Adrenal gland (tissue), 9 donors: ENCODE measurements at regions not wholly inside any gene's neighbourhood (a gene's known extent, or its start where the extent isn't known, plus 50 kb on each side); places are given as distances from the start of the nearest gene placed in this dataset.

Experiments used
- DNase-seq, 7 donors: peaks; one replicate each; pipeline ENCODE4 v3.0.0-alpha.2; 2019 to 2020
- H3K27ac ChIP-seq, 5 donors: fragments of 200-600 bp; sonication (generic) in 4 of 5; 1 replicate in 3 of 5; 2 replicates in 2 of 5; pipeline versions ENCODE4 v1.5.1 to v1.8.0; 2016 to 2020; ENCODE audit warnings: mild to moderate bottlenecking in 1 of 5
- H3K27me3 ChIP-seq: fragments of 200-600 bp; 2 replicates; pipeline ENCODE4 v1.8.0; 2021
- H3K36me3 ChIP-seq, 2 donors: fragments of 200-600 bp; replicated peaks in 1 of 2; 1 replicate in 1 of 2; 2 replicates in 1 of 2; pipeline versions ENCODE4 v1.5.1 to v1.8.0; 2018 to 2022
- H3K4me1 ChIP-seq, 2 donors: fragments of 200-600 bp; replicated peaks in 1 of 2; 1 replicate in 1 of 2; 2 replicates in 1 of 2; pipeline versions ENCODE4 v1.5.1 to v1.8.0; 2018 to 2021
- H3K4me3 ChIP-seq, 4 donors: fragments of 200-600 bp; sonication (generic) in 3 of 4; one replicate each; pipeline ENCODE4 v1.5.1; 2016 to 2018
- H3K9me3 ChIP-seq, 3 donors: fragments of 200-600 bp; sonication (generic) in 1 of 3; replicated peaks in 1 of 3; 1 replicate in 2 of 3; 2 replicates in 1 of 3; pipeline versions ENCODE4 v1.5.1 to v1.8.0; 2016 to 2021
- POLR2A ChIP-seq, 2 donors: fragments of 450-650 bp; IDR thresholded peaks; one replicate each; pipeline ENCODE4 v1.6.1; 2017; ENCODE audit warnings: antibody characterized with exemption in 2 of 2, mild to moderate bottlenecking in 2 of 2, moderate library complexity in 1 of 2
- WGBS, 4 donors: extraction: QIAGEN DNeasy Blood & Tissue Kit in 2 of 4; methylation state at CpG; one replicate each; pipeline versions ENCODE4 v1.1.5 to v1.1.7; 2013 to 2017; 5-methylcytosine and 5-hydroxymethylcytosine counted together
- intact Hi-C, 2 donors: fragments of 100-400 bp; cut with DNase I; formaldehyde crosslinking; loops; one replicate each; pipeline versions ENCODE4 v1.14.1 to v1.15.0; 2022 to 2023
- TF ChIP-seq, protein P1 (sequence below), 6 experiments: fragments of 450-650 bp in 4 of 6; fragments of 200-600 bp in 2 of 6; sonication (generic) in 1 of 6; IDR thresholded peaks; 1 replicate in 5 of 6; 2 replicates in 1 of 6; pipeline versions ENCODE4 v1.5.1 to v1.8.0; 2016 to 2021; ENCODE audit warnings: antibody characterized with exemption in 6 of 6, mild to moderate bottlenecking in 2 of 6, moderate library complexity in 1 of 6
- donor health status: healthy with polysubstance abuse.
- donor health status: Bipolar disorder and iron deficiency.
- donor health status: DM: yes; HTN: yes; CAD: no.
- donor health status: DM: no; HTN: no; CAD: no.
- donor health status: DM: no; HTN: no; CAD: no.

DNA sequence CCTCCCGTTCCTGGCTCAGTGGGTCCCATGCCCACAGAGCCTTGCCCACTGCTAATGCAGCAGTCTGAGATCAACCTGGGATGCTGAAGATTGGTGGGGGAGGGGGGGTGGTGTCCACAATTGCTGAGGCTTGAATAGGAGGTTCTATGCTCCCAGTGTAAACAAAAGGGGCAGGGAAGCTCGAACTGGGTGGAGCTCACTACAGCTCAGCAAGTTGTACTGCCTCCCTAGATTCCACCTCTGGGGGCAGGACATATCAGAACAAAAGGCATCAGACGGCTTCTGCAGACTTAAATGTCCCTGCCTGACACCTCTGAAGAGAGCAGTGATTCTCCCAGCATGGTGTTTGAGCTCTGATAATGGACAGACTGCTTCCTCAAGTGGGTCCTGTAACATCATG lies 885.6 kb upstream of the COX7C start:
- TF ChIP-seq POLR2A (IDR thresholded peaks at IDR 0.05) = no peak
- Histone ChIP-seq H3K9me3 (no peaks in the 10 kb centered on the region), H3K4me1 (no peaks in the 10 kb centered on the region), H3K27ac (no peak overlapping the region), H3K36me3 (no peaks in the 10 kb centered on the region), H3K4me3 (no peak overlapping the region), H3K27me3 (no peaks in the 10 kb centered on the region)
- WGBS, 4 donors = 49 to 75% (median 63%) methylated on average over 2 to 3 of the region's 3 CpGs
- no peak for DNase-seq
- intact Hi-C loops = no loop called here

DNA sequence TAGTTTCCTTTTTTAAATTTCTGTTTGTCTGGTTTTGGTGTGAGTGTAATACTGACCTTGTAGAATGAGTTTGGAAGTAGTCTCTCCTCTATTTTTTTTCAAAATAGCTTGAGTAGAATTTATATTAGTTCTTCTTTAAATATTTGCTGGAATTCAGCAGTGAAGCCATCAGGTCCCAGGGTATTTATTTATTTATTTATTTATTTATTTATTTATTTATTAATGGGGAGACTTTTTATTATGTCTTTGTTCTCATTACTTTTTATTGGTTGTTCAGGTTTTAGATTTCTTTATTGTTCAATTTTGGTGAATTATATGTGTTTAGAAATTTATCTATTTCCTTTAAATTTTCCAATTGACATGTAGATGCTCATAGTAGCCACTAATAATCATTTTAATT lies 875.8 kb upstream of the COX7C start:
- no peak for DNase-seq
- Histone ChIP-seq H3K27ac (no peak overlapping the region), H3K36me3 (no peaks in the 10 kb centered on the region), H3K9me3 (no peaks in the 10 kb centered on the region), H3K4me3 (no peak overlapping the region), H3K4me1 (no peaks in the 10 kb centered on the region), H3K27me3 (no peaks in the 10 kb centered on the region)
- no peak for TF ChIP-seq POLR2A (IDR thresholded peaks at IDR 0.05)
- TF ChIP-seq, protein P1, sequence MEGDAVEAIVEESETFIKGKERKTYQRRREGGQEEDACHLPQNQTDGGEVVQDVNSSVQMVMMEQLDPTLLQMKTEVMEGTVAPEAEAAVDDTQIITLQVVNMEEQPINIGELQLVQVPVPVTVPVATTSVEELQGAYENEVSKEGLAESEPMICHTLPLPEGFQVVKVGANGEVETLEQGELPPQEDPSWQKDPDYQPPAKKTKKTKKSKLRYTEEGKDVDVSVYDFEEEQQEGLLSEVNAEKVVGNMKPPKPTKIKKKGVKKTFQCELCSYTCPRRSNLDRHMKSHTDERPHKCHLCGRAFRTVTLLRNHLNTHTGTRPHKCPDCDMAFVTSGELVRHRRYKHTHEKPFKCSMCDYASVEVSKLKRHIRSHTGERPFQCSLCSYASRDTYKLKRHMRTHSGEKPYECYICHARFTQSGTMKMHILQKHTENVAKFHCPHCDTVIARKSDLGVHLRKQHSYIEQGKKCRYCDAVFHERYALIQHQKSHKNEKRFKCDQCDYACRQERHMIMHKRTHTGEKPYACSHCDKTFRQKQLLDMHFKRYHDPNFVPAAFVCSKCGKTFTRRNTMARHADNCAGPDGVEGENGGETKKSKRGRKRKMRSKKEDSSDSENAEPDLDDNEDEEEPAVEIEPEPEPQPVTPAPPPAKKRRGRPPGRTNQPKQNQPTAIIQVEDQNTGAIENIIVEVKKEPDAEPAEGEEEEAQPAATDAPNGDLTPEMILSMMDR (IDR thresholded peaks at IDR 0.05) = no peak
- intact Hi-C loops = no loop called here

DNA sequence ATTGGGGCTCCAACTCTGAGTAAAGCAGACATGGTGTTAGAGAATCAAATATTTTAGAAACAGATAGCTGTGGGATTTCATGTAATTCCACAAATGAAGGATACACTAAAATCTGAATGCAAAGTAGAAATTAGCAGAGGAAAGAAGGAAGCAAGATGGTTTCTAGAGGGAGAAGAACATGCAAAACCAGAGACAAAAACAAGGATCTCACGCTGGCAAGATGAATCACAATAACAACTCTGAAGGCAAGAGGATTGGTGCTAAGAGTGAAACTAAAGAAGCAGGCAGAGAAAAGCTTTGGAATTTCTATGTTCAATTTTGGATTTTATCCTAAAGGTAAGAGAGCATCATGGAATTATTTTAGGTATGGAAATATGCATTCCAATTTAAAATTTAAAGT lies 857.2 kb upstream of the COX7C start:
- intact Hi-C loops = no loop called here

DNA sequence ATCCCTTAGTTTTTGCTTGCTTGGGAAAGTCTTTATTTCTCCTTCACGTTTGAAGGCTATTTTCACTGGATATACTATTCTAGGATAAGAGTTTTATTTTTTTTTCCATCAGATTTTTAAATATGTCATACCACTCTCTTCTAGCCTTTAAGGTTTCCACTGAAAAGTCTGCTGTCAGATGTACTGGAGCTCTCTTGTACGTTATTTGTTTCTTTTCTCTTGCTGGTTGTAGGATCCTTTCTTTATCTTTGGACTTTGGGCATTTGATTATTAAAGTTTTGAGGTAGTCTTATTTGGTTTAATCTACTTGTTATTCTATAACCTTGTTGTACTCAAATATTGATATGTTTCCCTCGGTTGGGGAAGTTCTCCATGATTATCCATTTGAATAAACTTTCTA lies 848.4 kb upstream of the COX7C start:
- 73 to 85% (median 75%) methylated on average over 3 of the region's 3 CpGs for WGBS, 4 donors
- Histone ChIP-seq H3K27ac (no peak overlapping the region), H3K4me3 (no peak overlapping the region), H3K27me3 (no peaks in the 10 kb centered on the region), H3K36me3 (no peaks in the 10 kb centered on the region), H3K9me3 (peaks cover 0 to 8% (median 0%) of the 10 kb centered on the region in 3 donors), H3K4me1 (no peaks in the 10 kb centered on the region)
- intact Hi-C loops = no loop called here
- TF ChIP-seq POLR2A (IDR thresholded peaks at IDR 0.05) = no peak
- TF ChIP-seq, protein P1 (IDR thresholded peaks at IDR 0.05) = no peak
- DNase-seq = no peak

More for the DNA sequence above, 857.2 kb upstream of the COX7C start:
- Histone ChIP-seq H3K9me3 (no peaks in the 10 kb centered on the region), H3K4me1 (no peaks in the 10 kb centered on the region), H3K27me3 (no peaks in the 10 kb centered on the region), H3K27ac (no peak overlapping the region), H3K4me3 (no peak overlapping the region), H3K36me3 (no peaks in the 10 kb centered on the region)
- WGBS, 4 donors = 39 to 61% (median 45%) methylated on average over 1 of the region's 1 CpG
- DNase-seq = no peak
- TF ChIP-seq, protein P1 (IDR thresholded peaks at IDR 0.05) = no peak
- TF ChIP-seq POLR2A (IDR thresholded peaks at IDR 0.05) = no peak

DNA sequence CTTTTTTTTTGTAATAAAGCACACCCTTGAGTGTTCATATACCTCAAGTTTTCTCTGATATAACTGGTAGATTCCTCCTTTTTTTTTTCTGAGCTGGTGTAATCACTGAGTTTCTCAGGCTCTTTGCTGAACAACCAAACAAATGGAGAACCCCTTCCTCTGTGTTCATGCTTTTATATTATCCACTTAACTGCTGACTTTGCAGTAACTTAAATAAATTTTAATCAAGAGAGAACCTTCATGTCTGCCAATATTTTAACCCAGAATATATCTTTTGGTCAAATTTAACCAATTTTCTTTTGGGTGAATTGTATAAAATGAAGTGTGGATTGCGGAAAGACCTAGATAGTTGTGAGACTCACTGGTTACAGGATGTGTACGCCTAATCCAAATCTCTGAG lies 833.0 kb upstream of the COX7C start:
- no peak overlapping the region for H3K4me3 ChIP-seq
- H3K27ac ChIP-seq = no peak overlapping the region
- H3K36me3 ChIP-seq = no peaks in the 10 kb centered on the region
- H3K4me1 ChIP-seq = no peaks in the 10 kb centered on the region
- 93 to 95% (median 94%) methylated on average over 2 of the region's 2 CpGs for WGBS, 4 donors
- no peak for TF ChIP-seq POLR2A (IDR thresholded peaks at IDR 0.05)
- TF ChIP-seq, protein P1 (IDR thresholded peaks at IDR 0.05) = no peak
- no peak for DNase-seq
- H3K27me3 ChIP-seq = no peaks in the 10 kb centered on the region
- intact Hi-C loops = no loop called here
- no peaks in the 10 kb centered on the region for H3K9me3 ChIP-seq
